Type B pancreatic cell (in vitro differentiated cells): ENCODE measurements at regions not wholly inside any gene's neighbourhood (a gene's known extent, or its start where the extent isn't known, plus 50 kb on each side); places are given as distances from the start of the nearest gene placed in this dataset.
"Not testable (repeated sequence)": the region's sequence is repeated elsewhere in the genome, so short reads cannot be mapped to it uniquely, and the experiment has no call there.

Experiments
- DNase-seq: peaks from one replicate; pipeline ENCODE4 v3.0.0; 2021; ENCODE audit warnings: mixed read lengths; ENCODE audit not compliant: unreplicated experiment; ENCODE audit errors: extremely low spot score
- H3K27ac Mint-ChIP-seq: 2 replicates; pipeline ENCODE4 v1.8.0; 2021; ENCODE audit warnings: mild to moderate bottlenecking, mixed read lengths
- H3K27me3 Mint-ChIP-seq: 2 replicates; pipeline ENCODE4 v1.8.0; 2021; ENCODE audit warnings: mixed read lengths
- H3K36me3 Mint-ChIP-seq: 2 replicates; pipeline ENCODE4 v1.8.0; 2021; ENCODE audit warnings: mixed read lengths
- H3K4me1 Mint-ChIP-seq: one replicate; pipeline ENCODE4 v1.8.0; 2021; ENCODE audit warnings: mixed read lengths; ENCODE audit not compliant: unreplicated experiment
- H3K4me3 Mint-ChIP-seq: 2 replicates; pipeline ENCODE4 v1.8.0; 2021; ENCODE audit warnings: mild to moderate bottlenecking, mixed read lengths
- H3K9me3 Mint-ChIP-seq: 2 replicates; pipeline ENCODE4 v1.8.0; 2021; ENCODE audit warnings: mixed read lengths
- TF ChIP-seq, protein P1 (sequence below): fragments of 200-600 bp; sonication (generic); conservative IDR thresholded peaks from 2 replicates; pipeline ENCODE4 v1.5.0; 2021; ENCODE audit warnings: antibody characterized with exemption, mild to moderate bottlenecking

DNA sequence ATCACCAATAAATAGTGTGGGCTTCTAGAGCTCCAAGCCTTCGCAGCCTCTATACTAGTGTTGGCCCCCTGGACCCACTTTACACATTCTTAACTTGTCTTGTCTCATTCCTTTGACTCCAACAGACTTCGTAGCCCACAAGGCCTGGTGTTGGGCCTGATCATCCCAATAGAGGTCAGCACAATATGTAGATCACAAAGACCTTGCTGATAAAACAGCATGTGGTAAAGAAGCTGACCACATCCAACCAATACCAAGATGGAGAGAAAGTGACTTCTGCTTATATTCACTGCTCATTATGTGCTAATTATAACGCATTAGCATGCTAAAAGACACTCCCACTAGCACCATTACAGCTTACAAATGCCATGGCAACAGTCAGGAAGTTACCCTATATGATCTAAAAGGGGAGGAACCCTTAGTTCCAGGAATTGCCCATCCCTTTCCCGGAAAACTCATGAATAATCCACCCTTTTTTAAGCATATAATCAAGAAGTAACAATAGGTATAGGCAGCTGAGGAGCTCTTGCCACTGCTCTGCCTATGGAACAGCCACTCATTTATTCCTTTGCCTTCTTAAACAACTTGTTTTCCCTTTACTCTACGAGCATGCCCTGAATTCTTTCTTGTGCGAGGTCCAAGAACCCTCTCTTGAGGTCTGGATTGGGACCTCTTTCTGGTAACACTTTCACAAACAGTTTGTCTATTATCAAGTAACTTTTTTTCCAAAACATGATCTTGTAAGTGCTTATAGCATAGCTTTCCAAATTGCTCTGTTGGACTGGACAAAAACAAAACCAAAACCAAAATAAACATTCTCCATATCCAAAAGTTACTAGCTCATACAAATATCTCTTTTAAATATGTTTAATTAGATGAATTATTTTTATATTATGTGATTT, 54.6 kb upstream of the ECHDC1 start:
- Mint-ChIP-seq H3K36me3 (peaks cover 5% of the 10 kb centered on the region), H3K4me1 (peaks cover 5% of the 10 kb centered on the region), H3K27me3 (no peaks in the 10 kb centered on the region), H3K9me3 (no peaks in the 10 kb centered on the region), H3K4me3 (no peak overlapping the region), H3K27ac (peak overlapping the region; percentile 7)
- TF ChIP-seq, protein P1, sequence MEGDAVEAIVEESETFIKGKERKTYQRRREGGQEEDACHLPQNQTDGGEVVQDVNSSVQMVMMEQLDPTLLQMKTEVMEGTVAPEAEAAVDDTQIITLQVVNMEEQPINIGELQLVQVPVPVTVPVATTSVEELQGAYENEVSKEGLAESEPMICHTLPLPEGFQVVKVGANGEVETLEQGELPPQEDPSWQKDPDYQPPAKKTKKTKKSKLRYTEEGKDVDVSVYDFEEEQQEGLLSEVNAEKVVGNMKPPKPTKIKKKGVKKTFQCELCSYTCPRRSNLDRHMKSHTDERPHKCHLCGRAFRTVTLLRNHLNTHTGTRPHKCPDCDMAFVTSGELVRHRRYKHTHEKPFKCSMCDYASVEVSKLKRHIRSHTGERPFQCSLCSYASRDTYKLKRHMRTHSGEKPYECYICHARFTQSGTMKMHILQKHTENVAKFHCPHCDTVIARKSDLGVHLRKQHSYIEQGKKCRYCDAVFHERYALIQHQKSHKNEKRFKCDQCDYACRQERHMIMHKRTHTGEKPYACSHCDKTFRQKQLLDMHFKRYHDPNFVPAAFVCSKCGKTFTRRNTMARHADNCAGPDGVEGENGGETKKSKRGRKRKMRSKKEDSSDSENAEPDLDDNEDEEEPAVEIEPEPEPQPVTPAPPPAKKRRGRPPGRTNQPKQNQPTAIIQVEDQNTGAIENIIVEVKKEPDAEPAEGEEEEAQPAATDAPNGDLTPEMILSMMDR = no peak
- no peak for DNase-seq

DNA sequence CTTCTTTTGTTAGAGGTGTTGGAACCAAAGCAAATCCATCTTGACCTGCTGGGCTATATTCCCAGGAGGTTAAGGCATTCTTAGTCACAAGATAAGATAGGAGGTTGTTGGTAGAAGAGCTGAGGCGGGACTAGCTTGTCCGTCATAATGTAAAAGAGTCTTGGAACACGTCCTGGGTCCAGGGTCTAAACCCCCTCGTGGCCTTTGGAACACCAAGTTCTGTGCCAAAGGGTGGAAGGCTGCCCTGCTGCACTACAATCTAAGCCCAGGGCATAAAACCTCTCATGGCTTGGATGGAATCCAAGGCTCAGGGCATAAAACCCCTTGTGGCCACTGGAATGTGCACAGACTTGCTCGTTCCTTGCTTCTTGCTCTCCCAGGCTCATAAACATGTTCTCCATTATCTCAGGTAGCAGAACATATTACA, 53.8 kb upstream of the ECHDC1 start:
- H3K4me3 Mint-ChIP-seq, H3K9me3 Mint-ChIP-seq, H3K4me1 Mint-ChIP-seq, DNase-seq, H3K27me3 Mint-ChIP-seq, H3K36me3 Mint-ChIP-seq: not testable (repeated sequence)
- peak overlapping the region; percentile 7 for H3K27ac Mint-ChIP-seq
